Left ventricle myocardium inferior (tissue), 1 donor: ENCODE measurements at regions not wholly inside any gene's neighbourhood (a gene's known extent, or its start where the extent isn't known, plus 50 kb on each side); places are given as distances from the start of the nearest gene placed in this dataset.

ENCODE experiments used
- DNase-seq: peaks from one replicate; pipeline ENCODE4 v3.0.0-alpha.2; 2020
- H3K27ac ChIP-seq: fragments of 200-600 bp; replicated peaks from 2 replicates; pipeline ENCODE4 v1.8.0; 2021
- H3K27me3 ChIP-seq: fragments of 200-600 bp; 2 replicates; pipeline ENCODE4 v1.8.0; 2021; ENCODE audit warnings: low read depth
- H3K36me3 ChIP-seq: fragments of 200-600 bp; 2 replicates; pipeline ENCODE4 v1.8.0; 2021
- H3K4me1 ChIP-seq: fragments of 200-600 bp; 2 replicates; pipeline ENCODE4 v1.8.0; 2021
- H3K4me3 ChIP-seq: fragments of 200-600 bp; 2 replicates; pipeline ENCODE4 v1.8.0; 2021; ENCODE audit warnings: mild to moderate bottlenecking, moderate library complexity
- H3K9me3 ChIP-seq: fragments of 200-600 bp; replicated peaks from 2 replicates; pipeline ENCODE4 v1.8.0; 2021
- intact Hi-C: fragments of 100-400 bp; cut with micrococcal nuclease; formaldehyde crosslinking; loops from one replicate; pipeline ENCODE4 v1.11.0; 2022
- TF ChIP-seq, protein P1 (sequence below): fragments of 200-600 bp; IDR thresholded peaks from 2 replicates; pipeline ENCODE4 v1.8.0; 2021; ENCODE audit warnings: antibody characterized with exemption, mild to moderate bottlenecking, borderline replicate concordance
- donor health status: DM: no; HTN: yes; CAD: no; lungs with severe emphysema.

DNA sequence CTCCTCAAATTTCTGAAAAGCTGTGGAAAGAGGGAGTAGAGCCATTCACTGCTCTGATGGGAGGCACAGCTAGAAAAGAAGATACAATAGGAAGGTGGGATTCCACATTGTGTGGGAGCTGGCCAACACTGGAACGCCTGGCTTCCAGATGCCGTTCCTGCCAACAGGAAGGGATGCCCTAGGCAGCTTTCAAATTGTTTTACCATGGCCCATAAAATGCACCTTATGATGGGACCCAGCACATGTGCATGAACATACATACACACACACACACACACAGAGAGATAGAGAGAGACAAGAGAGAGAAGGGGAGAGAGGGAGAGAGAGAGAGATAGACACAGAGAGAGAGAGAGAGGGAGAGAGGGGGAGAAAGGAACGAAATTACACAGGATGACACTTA is 86.1 kb upstream of the BZW1 start:
- no peak for DNase-seq
- Histone ChIP-seq H3K36me3 (no peaks in the 10 kb centered on the region), H3K27me3 (peaks cover 50% of the 10 kb centered on the region), H3K27ac (no peak overlapping the region), H3K4me1 (no peaks in the 10 kb centered on the region), H3K9me3 (peaks cover 9% of the 10 kb centered on the region), H3K4me3 (no peak overlapping the region)
- TF ChIP-seq, protein P1, sequence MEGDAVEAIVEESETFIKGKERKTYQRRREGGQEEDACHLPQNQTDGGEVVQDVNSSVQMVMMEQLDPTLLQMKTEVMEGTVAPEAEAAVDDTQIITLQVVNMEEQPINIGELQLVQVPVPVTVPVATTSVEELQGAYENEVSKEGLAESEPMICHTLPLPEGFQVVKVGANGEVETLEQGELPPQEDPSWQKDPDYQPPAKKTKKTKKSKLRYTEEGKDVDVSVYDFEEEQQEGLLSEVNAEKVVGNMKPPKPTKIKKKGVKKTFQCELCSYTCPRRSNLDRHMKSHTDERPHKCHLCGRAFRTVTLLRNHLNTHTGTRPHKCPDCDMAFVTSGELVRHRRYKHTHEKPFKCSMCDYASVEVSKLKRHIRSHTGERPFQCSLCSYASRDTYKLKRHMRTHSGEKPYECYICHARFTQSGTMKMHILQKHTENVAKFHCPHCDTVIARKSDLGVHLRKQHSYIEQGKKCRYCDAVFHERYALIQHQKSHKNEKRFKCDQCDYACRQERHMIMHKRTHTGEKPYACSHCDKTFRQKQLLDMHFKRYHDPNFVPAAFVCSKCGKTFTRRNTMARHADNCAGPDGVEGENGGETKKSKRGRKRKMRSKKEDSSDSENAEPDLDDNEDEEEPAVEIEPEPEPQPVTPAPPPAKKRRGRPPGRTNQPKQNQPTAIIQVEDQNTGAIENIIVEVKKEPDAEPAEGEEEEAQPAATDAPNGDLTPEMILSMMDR = no peak
- intact Hi-C loops = no loop called here

DNA sequence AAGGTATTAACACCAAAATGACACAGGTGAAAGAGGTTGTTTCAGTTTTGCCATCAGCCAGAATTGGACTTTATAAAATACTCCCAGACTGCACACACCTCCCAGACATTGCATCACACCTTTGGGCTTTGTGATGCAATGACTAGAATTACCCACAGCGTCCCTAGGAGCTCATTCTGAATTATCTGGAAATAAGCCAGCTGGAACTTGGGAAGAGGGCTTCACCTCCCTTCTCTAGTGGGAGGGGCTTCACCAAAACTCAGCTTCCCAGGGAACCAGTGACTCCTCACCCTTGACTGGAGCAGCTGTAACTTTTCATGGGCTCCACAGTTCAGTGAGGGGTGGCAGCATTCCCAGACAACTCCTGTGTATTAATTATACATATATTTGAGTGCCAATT is 83.1 kb upstream of the BZW1 start:
- DNase-seq = no peak
- H3K36me3 ChIP-seq = no peaks in the 10 kb centered on the region
- TF ChIP-seq, protein P1 = no peak
- intact Hi-C loops = no loop called here
- H3K27me3 ChIP-seq = peaks cover 53% of the 10 kb centered on the region
- no peak overlapping the region for H3K4me3 ChIP-seq
- no peaks in the 10 kb centered on the region for H3K9me3 ChIP-seq
- no peak overlapping the region for H3K27ac ChIP-seq
- H3K4me1 ChIP-seq = no peaks in the 10 kb centered on the region

DNA sequence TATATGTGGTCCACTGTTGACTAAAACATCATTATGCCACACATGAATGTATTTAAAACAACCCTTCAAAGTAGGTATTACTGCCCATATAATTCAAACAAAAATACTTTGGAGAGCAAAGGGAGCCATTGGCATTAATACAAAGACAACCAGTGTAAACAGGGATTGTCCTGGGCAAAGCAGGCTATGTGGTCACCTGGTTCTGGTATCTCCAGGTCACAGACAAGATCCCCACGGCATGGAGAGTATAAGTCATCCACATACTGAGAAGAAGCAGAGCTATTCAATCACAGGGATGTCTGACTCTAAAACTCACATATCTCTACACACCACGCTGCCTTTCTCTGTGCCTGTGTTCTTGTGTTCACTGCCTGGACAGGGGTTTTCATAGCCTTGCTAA is 81.4 kb upstream of the BZW1 start:
- TF ChIP-seq, protein P1 = no peak
- H3K9me3 ChIP-seq = no peaks in the 10 kb centered on the region
- intact Hi-C loops = no loop called here

DNA sequence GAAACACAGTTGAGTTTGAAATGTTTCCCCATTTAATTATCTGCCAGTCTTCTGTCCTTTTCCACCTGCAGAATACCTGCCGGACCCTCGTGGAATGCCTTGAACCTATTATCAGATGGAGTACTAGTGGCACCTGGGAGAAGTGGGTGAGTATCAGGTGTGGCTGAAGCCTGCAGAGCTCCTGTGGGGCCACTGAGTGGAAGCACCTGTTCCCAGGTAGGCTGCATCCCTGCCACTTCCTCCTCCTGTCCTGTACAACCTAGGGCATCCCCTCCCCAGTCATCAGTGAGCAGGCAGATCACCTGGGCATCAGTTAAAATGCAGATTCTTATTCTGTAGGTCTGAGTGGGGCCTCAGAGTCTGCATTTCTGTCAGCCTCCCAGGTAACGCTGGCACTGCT is 80.8 kb upstream of the BZW1 start:
- Histone ChIP-seq H3K27ac (no peak overlapping the region), H3K9me3 (no peaks in the 10 kb centered on the region), H3K36me3 (no peaks in the 10 kb centered on the region), H3K4me1 (peaks cover 3% of the 10 kb centered on the region), H3K27me3 (peaks cover 31% of the 10 kb centered on the region), H3K4me3 (no peak overlapping the region)
- no peak for DNase-seq
- TF ChIP-seq, protein P1 = no peak
- intact Hi-C loops = no loop called here

More for the DNA sequence above, 81.4 kb upstream of the BZW1 start:
- peaks cover 36% of the 10 kb centered on the region for H3K27me3 ChIP-seq
- no peaks in the 10 kb centered on the region for H3K4me1 ChIP-seq
- H3K27ac ChIP-seq = no peak overlapping the region
- no peak overlapping the region for H3K4me3 ChIP-seq
- no peak for DNase-seq
- H3K36me3 ChIP-seq = no peaks in the 10 kb centered on the region

DNA sequence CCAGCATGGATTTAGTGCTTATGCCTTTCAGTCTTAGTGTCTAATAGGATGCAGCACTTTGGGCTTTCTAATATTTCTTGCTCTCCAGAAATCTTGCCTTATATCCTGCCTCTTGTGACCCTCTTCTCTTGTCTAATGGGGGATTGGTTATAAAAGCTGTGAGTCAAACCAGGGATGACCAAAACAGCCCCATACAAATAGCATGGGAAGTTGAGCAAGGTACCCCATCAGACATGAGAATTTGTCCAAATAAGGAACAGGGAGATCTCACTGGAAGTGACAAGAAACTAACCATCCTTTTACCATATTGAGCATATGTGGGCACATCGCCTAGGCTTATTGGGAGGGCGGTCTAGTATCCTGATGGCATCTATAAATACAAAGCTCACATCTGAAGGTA is 78.8 kb upstream of the BZW1 start:
- no peak overlapping the region for H3K27ac ChIP-seq
- no peaks in the 10 kb centered on the region for H3K36me3 ChIP-seq
- H3K27me3 ChIP-seq = peaks cover 27% of the 10 kb centered on the region
- DNase-seq = no peak
- TF ChIP-seq, protein P1 = no peak
- no peaks in the 10 kb centered on the region for H3K9me3 ChIP-seq
- intact Hi-C loops = no loop called here
- no peak overlapping the region for H3K4me3 ChIP-seq
- H3K4me1 ChIP-seq = peaks cover 12% of the 10 kb centered on the region

DNA sequence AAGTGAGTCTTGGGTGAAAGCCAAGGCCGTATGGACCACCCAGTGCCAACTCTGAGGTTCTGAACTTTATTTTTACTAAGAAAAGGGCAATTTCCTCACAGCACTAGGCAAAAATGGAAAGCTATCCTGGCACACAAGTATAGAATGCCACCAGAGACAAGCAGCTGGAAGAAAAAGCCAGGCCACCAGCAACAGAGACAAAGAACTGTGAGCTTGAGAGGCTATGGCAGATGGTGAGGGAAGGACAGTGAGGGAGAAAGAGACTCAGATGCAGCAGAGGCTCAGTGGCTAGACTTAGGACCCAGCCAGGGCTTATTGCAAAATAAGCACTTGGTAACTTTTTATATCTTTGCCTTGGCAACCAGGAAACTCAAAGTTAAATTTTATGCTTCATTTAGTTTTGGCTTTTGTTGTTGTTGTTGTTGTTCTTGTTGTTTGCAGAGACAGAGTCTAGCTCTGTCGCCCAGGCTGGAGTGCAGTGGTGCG is 78.0 kb upstream of the BZW1 start:
- Histone ChIP-seq H3K4me1 (peaks cover 12% of the 10 kb centered on the region), H3K27ac (no peak overlapping the region), H3K36me3 (no peaks in the 10 kb centered on the region), H3K27me3 (peaks cover 23% of the 10 kb centered on the region), H3K4me3 (no peak overlapping the region), H3K9me3 (no peaks in the 10 kb centered on the region)
- intact Hi-C loops = no loop called here
- TF ChIP-seq, protein P1 = no peak
- no peak for DNase-seq
